ENCODE measurements at regions not wholly inside any gene's neighbourhood (a gene's known extent, or its start where the extent isn't known, plus 50 kb on each side); places are given as distances from the start of the nearest gene placed in this dataset.

DNA sequence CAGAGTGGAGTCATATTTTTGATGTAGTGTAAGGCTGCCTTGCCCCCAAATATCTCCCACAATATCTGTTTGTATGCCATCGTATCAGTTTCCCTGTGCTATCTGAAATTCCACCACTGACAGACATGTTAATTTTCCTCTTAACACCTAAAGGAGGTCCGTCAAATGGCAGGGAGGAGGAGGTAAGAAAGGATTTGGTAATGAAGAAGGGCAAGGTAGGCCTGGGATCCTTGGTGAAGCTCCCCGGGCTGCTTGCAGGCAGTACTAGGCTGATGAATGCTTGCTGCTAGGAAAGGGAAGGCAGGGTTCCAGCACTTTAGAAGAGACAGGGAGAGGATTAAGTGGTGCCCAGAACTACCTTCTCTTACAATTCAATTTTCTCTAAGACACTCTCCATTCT is 402.4 kb upstream of the ZP4 start:
- H3K4me3 ChIP-seq (ENCODE audit: low read depth, low read length): no peak overlapping the region

DNA sequence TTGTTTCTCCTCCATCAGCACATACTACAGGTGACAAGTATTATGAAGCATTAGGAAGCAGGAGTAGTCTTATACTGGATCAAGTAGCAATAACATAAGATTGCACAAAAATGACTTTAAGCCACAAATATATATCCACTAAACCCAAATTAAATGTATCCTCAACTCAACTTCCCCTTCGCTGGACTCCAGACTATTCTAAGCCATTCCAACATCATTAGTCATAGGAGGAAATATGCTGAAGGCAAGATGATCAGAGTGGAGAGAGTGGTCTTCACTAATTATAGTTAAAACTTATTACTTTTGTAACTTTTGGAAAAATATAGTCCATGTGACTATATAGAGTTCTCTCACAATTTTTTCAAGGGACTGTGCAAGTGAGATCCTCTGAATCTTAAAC is 390.7 kb upstream of the ZP4 start:
- no peak overlapping the region for H3K4me3 ChIP-seq (ENCODE audit: low read depth, low read length)

More for the DNA sequence above, 402.4 kb upstream of the ZP4 start:
- TF ChIP-seq, protein P1, sequence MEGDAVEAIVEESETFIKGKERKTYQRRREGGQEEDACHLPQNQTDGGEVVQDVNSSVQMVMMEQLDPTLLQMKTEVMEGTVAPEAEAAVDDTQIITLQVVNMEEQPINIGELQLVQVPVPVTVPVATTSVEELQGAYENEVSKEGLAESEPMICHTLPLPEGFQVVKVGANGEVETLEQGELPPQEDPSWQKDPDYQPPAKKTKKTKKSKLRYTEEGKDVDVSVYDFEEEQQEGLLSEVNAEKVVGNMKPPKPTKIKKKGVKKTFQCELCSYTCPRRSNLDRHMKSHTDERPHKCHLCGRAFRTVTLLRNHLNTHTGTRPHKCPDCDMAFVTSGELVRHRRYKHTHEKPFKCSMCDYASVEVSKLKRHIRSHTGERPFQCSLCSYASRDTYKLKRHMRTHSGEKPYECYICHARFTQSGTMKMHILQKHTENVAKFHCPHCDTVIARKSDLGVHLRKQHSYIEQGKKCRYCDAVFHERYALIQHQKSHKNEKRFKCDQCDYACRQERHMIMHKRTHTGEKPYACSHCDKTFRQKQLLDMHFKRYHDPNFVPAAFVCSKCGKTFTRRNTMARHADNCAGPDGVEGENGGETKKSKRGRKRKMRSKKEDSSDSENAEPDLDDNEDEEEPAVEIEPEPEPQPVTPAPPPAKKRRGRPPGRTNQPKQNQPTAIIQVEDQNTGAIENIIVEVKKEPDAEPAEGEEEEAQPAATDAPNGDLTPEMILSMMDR (IDR thresholded peaks at IDR 0.05; ENCODE audit: borderline replicate concordance, insufficient read depth, low read depth, low read length): no peak

DNA sequence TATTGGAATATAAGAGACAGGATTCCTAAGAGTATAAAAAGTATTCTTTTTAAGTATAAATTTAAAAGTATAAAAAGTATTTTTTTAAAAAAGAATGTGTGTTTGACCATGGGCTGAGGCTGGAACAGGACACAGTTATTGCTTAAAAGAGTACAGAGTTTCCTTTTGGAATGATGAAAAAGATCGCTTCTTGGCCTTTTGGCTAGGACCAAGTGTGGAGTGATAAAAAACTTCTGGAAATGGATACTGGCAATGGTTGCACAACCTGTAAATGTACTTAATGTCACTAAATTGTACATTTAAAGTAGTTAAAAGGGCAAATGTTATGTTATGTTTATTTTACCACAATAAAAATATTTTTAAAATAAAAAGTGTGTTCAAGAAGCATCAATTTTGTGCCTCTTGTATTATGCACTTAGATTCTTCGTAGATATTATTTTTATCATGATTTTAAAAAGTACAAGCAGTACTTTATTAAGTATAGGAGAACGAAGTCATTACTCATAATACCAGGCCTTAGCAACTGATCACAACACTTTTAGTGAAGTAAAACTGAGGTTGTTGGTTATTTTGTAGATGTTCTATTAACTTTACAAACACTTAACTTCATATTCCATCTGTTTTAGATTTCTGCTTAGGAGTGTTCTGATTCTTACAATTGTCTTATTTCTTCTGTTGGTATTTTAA is 389.1 kb upstream of the ZP4 start:
- TF ChIP-seq, protein P1 (IDR thresholded peaks at IDR 0.05; ENCODE audit: borderline replicate concordance, insufficient read depth, low read depth, low read length): no peak
- no peak overlapping the region for H3K4me3 ChIP-seq (ENCODE audit: low read depth, low read length)

More for the DNA sequence above, 390.7 kb upstream of the ZP4 start:
- TF ChIP-seq, protein P1 (IDR thresholded peaks at IDR 0.05; ENCODE audit: borderline replicate concordance, insufficient read depth, low read depth, low read length): no peak

GRCh38 chr1:238272145-238272544 is 381.4 kb upstream of the ZP4 start:
- H3K4me3 ChIP-seq (ENCODE audit: low read depth, low read length): no peak overlapping the region
- TF ChIP-seq, protein P1 (IDR thresholded peaks at IDR 0.05; ENCODE audit: borderline replicate concordance, insufficient read depth, low read depth, low read length): no peak

DNA sequence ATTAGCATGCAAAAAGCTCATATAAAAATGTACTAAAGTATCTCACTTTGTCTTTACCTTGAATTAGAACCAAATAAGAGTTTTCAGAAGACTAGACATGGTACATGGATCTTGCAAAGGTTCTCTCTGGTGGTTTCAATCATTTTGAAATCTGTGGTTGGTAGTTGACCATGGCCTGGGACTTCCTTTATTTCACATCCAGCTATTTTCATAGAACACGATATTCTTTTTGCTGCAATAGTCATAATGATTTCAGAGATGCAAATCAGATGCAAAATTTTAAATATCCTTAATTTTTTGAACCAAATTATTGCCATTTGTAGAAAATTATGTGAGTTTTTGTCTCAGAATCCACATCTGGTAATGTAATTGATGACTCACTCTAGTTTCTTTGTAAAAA is 375.1 kb upstream of the ZP4 start:
- TF ChIP-seq, protein P1 (IDR thresholded peaks at IDR 0.05; ENCODE audit: borderline replicate concordance, insufficient read depth, low read depth, low read length): no peak

DNA sequence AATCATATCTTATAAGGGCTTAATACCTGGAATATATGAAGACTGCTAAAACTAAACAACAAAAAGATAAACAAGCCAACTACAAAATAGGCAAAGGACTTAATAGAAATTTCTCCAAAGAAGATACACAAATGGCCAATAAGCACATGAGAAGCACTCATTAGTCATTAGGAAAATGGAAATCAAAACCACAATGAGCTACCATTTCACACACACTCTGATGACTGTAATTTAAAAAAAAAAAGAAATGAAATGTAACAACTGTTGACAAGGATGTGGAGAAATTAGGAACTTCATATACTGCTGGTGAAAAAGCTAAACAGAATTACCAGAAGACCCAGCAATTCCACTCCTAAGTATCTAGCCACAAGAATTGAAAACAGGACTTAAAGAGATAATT is 374.2 kb upstream of the ZP4 start:
- no peak overlapping the region for H3K4me3 ChIP-seq (ENCODE audit: low read depth, low read length)
- TF ChIP-seq, protein P1 (IDR thresholded peaks at IDR 0.05; ENCODE audit: borderline replicate concordance, insufficient read depth, low read depth, low read length): no peak

More for the DNA sequence above, 375.1 kb upstream of the ZP4 start:
- H3K4me3 ChIP-seq (ENCODE audit: low read depth, low read length): no peak overlapping the region

GRCh38 chr1:238258510-238258909 is 367.8 kb upstream of the ZP4 start:
- H3K4me3 ChIP-seq (ENCODE audit: low read depth, low read length): no peak overlapping the region
- TF ChIP-seq, protein P1 (IDR thresholded peaks at IDR 0.05; ENCODE audit: borderline replicate concordance, insufficient read depth, low read depth, low read length): no peak

Data from GM12875 (cell line).